Limb (tissue), 2 donors: ENCODE measurements at regions not wholly inside any gene's neighbourhood (a gene's known extent, or its start where the extent isn't known, plus 50 kb on each side); places are given as distances from the start of the nearest gene placed in this dataset.
"Not testable (repeated sequence)": the region's sequence is repeated elsewhere in the genome, so short reads cannot be mapped to it uniquely, and the experiment has no call there.

ENCODE experiments used
- DNase-seq, 2 donors: peaks; one replicate each; pipeline ENCODE4 v3.0.0-alpha.2; 2016; ENCODE audit errors: extremely low spot score in 2 of 2

GRCh38 chr9:105975886-105976645 lies 281.7 kb downstream of the TMEM38B start:
- DNase-seq: peak in 1 of 2 donors; percentile 38

DNA sequence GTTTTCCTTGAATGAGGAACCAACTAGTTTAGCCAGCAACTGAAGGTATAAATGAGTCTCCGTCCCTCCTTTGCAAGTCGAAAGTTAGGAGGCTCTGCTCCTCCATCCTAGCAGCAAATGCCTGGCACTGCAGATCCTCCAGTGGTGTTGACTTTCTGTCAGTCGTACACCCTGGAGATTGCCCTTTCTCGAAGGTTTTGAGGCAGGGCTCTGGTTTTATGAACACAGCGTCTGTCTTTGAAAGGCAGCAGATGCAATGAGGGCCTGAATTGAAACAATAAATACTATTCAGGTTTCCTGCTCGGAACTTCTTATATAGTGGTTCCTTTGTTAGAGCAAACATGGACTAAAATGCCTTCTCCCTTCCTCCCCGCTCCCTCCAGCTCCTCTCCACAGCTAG lies 284.0 kb downstream of the TMEM38B start:
- DNase-seq: no peak

GRCh38 chr9:105978826-105979225 lies 284.5 kb downstream of the TMEM38B start:
- no peak for DNase-seq

DNA sequence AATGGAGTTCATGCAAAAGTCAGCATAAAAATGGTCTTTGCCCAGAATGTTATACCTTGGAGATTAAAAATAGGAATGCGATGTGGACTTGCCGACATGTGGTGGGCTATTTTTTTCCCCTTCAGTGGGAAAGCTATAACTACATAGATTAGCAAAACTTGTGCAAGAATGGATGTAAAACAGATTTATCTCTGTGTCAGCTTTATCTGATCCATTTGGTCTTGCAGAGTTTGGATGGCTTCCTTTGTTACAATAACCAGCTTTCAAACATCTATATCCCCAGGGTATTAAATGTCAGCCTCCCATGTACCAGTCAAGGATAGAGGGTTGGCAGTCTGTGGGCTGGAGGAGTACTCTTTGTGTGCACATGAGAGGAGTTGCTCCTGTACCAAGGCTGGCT lies 284.9 kb downstream of the TMEM38B start:
- DNase-seq: no peak

DNA sequence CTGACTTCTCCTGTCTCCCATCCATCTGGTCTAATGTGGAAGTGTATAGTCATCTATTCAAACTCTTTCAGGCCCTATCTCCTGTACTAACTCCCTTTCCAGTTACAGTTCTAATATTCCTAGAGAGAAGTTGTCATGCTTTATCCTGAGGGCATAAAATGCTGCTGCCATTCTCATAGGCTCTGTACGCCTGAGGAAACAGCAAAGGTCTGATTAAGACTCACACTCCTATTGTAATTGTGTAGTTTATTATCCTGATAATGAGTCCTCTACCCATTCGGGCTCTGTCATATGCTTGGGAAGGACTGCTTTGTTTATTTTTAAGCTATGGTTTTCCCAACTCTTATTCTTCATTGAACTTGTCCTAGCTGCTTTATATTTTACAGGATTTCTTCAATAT lies 290.4 kb downstream of the TMEM38B start:
- no peak for DNase-seq

GRCh38 chr9:105993116-105993854 lies 298.9 kb downstream of the TMEM38B start:
- peak in 1 of 2 donors; percentile 43 for DNase-seq

- DNase-seq: no peak
Measured at GRCh38 chr9:105993921-105994715, 299.8 kb downstream of the TMEM38B start.

DNA sequence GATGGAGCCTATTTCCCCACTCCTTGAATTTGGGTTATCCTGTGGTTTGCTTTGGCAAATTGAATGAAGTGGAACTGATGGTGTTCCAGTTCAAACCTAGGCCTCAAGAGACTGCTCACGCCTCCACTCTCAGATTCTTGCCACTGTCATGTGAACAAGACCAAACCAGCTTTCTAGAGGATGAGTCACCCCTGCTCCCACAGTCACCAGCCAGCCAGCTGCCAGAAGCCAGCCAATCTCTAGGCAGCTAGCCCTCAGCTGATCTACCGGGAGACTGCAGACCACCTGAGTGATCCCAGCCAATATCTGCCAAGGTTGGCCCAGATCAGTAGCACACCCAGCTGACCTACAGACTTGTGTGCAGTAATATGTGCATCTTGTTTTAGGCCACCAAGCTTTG lies 300.6 kb downstream of the TMEM38B start:
- no peak for DNase-seq

GRCh38 chr9:106017198-106017740 lies 322.9 kb downstream of the TMEM38B start:
- DNase-seq: no peak

DNA sequence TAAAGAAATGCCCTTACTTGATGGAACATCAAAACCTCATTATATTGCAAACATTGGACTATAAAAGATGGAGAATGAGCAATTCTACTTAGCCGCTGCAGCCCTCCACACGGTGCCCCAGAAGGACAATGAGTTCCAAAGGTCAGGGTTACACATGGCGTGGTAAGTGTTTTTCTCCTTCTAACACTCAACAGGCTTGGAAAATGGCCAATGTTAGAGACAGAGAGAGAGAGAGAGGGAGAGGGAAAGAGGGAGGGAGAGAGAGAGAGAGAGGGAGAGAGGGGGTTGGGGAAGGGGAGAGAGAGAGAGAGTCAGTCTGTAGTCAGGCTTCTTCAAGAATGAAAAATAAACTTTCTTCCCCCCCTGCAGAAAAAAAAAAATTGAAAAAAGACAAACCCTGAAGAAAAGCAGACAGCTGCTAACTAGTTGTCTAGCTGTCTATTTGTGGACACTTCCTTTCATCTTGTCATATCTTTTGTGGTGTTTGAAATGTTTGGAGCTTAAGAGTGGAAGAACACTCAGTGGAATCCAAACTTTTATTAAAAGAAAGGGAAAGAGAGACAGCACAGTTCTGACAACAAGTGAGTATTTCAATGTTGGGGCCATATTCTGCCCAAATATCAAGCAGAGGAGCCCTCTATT lies 324.8 kb downstream of the TMEM38B start:
- no peak for DNase-seq

GRCh38 chr9:106019702-106020101 lies 325.4 kb downstream of the TMEM38B start:
- DNase-seq: no peak

- no peak for DNase-seq
Measured at GRCh38 chr9:106020186-106020585, 325.8 kb downstream of the TMEM38B start.

GRCh38 chr9:106023455-106023854 lies 329.1 kb downstream of the TMEM38B start:
- no peak for DNase-seq

- no peak for DNase-seq
Measured at GRCh38 chr9:106025453-106025852, 331.1 kb downstream of the TMEM38B start.

- DNase-seq: not testable (repeated sequence)
Measured at GRCh38 chr9:106030146-106030545, 335.8 kb downstream of the TMEM38B start.

GRCh38 chr9:106032978-106033377 lies 338.6 kb downstream of the TMEM38B start:
- no peak for DNase-seq

GRCh38 chr9:106035806-106036205 lies 341.5 kb downstream of the TMEM38B start:
- DNase-seq: no peak

DNA sequence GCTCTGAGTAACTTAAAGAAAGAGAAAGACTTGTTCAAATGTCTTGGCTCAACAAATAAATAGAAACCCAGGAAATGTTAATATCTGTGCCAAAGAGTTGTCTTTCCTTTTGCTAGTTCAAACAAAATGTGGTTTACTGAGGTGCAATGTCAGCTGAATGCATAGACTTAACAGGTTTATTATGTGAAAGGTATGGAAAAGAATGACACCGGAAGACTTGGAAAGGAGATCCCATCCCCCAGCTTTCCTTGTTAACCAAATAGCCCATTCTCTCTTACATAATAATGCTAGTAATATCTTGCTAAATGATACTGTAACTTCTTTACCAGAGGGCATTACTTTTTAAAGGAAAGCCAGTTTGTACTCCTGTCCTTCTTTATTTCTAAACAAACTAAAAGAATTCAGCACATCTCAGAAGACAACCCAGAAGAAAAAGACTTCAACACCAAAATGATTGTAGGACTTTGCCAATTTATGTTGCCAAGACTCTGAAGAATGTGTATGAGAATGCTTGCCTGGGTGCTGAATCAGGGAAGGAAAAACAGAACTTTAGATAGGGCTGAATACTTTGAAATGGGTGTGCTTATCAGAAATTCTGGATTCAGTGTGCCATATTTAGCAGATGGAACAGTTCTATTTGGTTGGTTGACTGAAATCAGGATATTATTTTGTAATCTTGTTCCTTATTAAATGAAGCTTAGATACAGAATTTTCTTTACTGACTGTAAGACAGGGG lies 344.1 kb downstream of the TMEM38B start:
- no peak for DNase-seq

DNA sequence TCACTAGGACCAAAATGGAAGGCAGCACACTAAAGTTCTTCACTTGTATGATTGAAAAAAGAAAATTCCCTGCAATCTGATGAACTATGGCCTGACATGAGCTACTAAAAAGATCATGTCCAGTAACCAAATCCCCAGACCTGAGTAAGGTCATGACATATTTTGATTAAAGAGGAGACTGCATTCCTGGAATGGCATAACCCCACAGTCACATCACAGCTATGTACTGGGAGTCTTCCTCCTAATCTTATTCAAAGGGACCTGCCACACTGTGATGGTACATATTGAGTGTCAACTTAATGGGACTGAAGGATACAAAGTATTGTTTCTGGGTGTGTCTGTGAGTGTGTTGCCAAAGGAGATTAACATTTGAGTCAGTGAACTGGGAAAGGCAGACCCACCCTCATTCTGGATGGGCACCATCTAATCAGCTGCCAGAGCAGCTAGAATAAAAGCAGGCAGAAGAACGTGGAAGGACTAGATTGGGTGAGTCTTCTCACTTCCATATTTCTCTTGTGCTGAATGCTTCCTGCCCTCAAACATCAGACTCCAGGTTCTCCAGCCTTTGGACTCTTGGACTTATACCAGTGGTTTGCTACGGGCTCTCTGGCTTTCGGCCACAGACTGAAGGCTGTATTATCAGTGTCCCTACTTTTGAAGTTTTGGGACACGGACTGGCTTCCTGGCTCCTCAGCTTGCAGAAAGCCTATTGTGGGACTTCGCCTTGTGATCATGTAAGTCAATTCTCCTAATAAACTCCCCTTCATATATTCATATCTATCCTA lies 345.0 kb downstream of the TMEM38B start:
- no peak for DNase-seq

- not testable (repeated sequence) for DNase-seq
Measured at GRCh38 chr9:106041920-106042319, 347.6 kb downstream of the TMEM38B start.
